ENCODE measurements at regions not wholly inside any gene's neighbourhood (a gene's known extent, or its start where the extent isn't known, plus 50 kb on each side); places are given as distances from the start of the nearest gene placed in this dataset.

DNA sequence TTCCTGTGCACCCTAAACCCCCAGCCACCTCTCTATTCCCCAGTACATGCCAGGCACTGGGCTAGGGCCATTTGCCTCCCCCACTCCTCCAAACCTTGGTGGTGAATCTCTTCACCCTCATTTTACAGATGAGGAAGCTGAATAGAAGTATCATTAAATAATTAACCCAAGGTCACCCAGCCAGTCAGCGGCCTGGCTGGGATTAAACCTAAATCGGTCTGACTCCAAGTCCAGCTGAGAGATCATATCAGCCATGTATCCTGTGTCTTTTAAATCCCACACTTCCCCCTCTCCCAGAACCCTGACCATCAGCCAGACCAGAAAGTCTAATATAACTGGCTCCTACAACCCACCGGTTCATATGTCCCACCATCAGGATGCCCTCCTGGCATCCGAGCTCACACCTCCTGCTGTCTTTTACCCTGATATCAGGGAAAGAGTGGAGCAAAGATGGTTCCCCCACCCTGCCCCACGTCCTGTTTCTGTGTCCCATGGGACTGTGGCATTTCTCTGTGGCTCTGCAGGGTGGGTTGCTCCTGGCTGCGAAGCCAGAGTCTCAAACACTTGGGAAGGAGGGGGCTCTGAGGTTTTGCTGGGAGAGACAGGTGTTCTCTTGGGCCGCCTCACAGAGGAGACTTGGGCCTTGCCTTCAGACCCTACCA is 145.3 kb downstream of the VEGFA start:
- TF ChIP-seq, protein P1, sequence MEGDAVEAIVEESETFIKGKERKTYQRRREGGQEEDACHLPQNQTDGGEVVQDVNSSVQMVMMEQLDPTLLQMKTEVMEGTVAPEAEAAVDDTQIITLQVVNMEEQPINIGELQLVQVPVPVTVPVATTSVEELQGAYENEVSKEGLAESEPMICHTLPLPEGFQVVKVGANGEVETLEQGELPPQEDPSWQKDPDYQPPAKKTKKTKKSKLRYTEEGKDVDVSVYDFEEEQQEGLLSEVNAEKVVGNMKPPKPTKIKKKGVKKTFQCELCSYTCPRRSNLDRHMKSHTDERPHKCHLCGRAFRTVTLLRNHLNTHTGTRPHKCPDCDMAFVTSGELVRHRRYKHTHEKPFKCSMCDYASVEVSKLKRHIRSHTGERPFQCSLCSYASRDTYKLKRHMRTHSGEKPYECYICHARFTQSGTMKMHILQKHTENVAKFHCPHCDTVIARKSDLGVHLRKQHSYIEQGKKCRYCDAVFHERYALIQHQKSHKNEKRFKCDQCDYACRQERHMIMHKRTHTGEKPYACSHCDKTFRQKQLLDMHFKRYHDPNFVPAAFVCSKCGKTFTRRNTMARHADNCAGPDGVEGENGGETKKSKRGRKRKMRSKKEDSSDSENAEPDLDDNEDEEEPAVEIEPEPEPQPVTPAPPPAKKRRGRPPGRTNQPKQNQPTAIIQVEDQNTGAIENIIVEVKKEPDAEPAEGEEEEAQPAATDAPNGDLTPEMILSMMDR (IDR thresholded peaks at IDR 0.05; ENCODE audit: borderline replicate concordance, extremely low read depth, low read length, poor library complexity, severe bottlenecking): no peak
- no peak for TF ChIP-seq EZH2 (IDR thresholded peaks at IDR 0.05; ENCODE audit: borderline replicate concordance, low read depth, low read length, severe bottlenecking)

All from DND-41 (cell line).